HEK293 (cell line): ENCODE measurements at regions not wholly inside any gene's neighbourhood (a gene's known extent, or its start where the extent isn't known, plus 50 kb on each side); places are given as distances from the start of the nearest gene placed in this dataset.

Experiments
- HOXD13 ChIP-seq: sonication (generic); formaldehyde crosslinking; IDR thresholded peaks from 2 replicates; pipeline ENCODE4 v1.8.0; 2022; ENCODE audit warnings: missing genetic modification reagents, borderline replicate concordance
- PRDM6 ChIP-seq: fragments of 450-650 bp; formaldehyde crosslinking; IDR thresholded peaks from 2 replicates; pipeline ENCODE4 v1.5.1; 2017; ENCODE audit warnings: missing biosample characterization, missing genetic modification characterization
- ZBTB20 ChIP-seq: fragments of 450-650 bp; formaldehyde crosslinking; IDR thresholded peaks from 2 replicates; pipeline ENCODE4 v1.5.1; 2016; ENCODE audit warnings: missing biosample characterization, missing genetic modification characterization
- ZNF121 ChIP-seq: fragments of 450-650 bp; formaldehyde crosslinking; IDR thresholded peaks from 2 replicates; pipeline ENCODE4 v1.5.1; 2016; ENCODE audit warnings: missing biosample characterization, missing genetic modification characterization
- ZNF202 ChIP-seq: fragments of 450-650 bp; formaldehyde crosslinking; IDR thresholded peaks from 2 replicates; pipeline ENCODE4 v1.5.1; 2016; ENCODE audit warnings: missing biosample characterization, missing genetic modification characterization, borderline replicate concordance
- ZNF274 ChIP-seq, 2 experiments: fragments of 200-500 bp in 1 of 2; fragments of 450-650 bp in 1 of 2; sonication (Bioruptor generic) in 1 of 2; formaldehyde crosslinking in 1 of 2; IDR thresholded peaks; 2 replicates each; pipeline versions ENCODE4 v1.5.1 to v1.6.1; 2014 to 2016; ENCODE audit warnings: borderline replicate concordance in 1 of 2, inconsistent platforms in 1 of 2, low read length in 1 of 2, missing biosample characterization in 1 of 2, missing genetic modification characterization in 1 of 2
- ZNF555 ChIP-seq: fragments of 450-650 bp; formaldehyde crosslinking; conservative IDR thresholded peaks from 2 replicates; pipeline ENCODE4 v1.5.1; 2017; ENCODE audit warnings: missing biosample characterization, mild to moderate bottlenecking, missing genetic modification characterization, inconsistent platforms
- ZNF660 ChIP-seq: fragments of 450-650 bp; IDR thresholded peaks from 2 replicates; pipeline ENCODE4 v1.5.1; 2018; ENCODE audit warnings: missing biosample characterization, mild to moderate bottlenecking, missing genetic modification characterization
- TF ChIP-seq, protein P1 (sequence below): fragments of 450-650 bp; formaldehyde crosslinking; IDR thresholded peaks from 2 replicates; pipeline ENCODE4 v1.5.1; 2016; ENCODE audit warnings: missing biosample characterization, missing genetic modification characterization
- TF ChIP-seq, protein P2 (sequence below): fragments of 450-650 bp; formaldehyde crosslinking; IDR thresholded peaks from 2 replicates; pipeline ENCODE4 v1.5.1; 2016; ENCODE audit warnings: missing biosample characterization, missing genetic modification characterization, low read depth
- TF ChIP-seq, protein P3 (sequence below): fragments of 450-650 bp; formaldehyde crosslinking; IDR thresholded peaks from 2 replicates; pipeline ENCODE4 v1.5.1; 2016; ENCODE audit warnings: missing biosample characterization, missing genetic modification characterization

- no peak for TF ChIP-seq PRDM6 (tag by site-specific recombination)
- no peak for TF ChIP-seq ZNF660 (tag by site-specific recombination)
- TF ChIP-seq, protein P1, sequence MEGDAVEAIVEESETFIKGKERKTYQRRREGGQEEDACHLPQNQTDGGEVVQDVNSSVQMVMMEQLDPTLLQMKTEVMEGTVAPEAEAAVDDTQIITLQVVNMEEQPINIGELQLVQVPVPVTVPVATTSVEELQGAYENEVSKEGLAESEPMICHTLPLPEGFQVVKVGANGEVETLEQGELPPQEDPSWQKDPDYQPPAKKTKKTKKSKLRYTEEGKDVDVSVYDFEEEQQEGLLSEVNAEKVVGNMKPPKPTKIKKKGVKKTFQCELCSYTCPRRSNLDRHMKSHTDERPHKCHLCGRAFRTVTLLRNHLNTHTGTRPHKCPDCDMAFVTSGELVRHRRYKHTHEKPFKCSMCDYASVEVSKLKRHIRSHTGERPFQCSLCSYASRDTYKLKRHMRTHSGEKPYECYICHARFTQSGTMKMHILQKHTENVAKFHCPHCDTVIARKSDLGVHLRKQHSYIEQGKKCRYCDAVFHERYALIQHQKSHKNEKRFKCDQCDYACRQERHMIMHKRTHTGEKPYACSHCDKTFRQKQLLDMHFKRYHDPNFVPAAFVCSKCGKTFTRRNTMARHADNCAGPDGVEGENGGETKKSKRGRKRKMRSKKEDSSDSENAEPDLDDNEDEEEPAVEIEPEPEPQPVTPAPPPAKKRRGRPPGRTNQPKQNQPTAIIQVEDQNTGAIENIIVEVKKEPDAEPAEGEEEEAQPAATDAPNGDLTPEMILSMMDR (tag by site-specific recombination) = no peak
- TF ChIP-seq ZBTB20 (tag by site-specific recombination) = no peak
- TF ChIP-seq ZNF555 (tag by site-specific recombination) = no peak
- TF ChIP-seq ZNF274 (IDR thresholded peaks at IDR 0.05; ENCODE audit: low read length) = no peak
- TF ChIP-seq ZNF274 (tag by site-specific recombination; IDR thresholded peaks at IDR 0.05; ENCODE audit: borderline replicate concordance) = no peak
- TF ChIP-seq, protein P2, sequence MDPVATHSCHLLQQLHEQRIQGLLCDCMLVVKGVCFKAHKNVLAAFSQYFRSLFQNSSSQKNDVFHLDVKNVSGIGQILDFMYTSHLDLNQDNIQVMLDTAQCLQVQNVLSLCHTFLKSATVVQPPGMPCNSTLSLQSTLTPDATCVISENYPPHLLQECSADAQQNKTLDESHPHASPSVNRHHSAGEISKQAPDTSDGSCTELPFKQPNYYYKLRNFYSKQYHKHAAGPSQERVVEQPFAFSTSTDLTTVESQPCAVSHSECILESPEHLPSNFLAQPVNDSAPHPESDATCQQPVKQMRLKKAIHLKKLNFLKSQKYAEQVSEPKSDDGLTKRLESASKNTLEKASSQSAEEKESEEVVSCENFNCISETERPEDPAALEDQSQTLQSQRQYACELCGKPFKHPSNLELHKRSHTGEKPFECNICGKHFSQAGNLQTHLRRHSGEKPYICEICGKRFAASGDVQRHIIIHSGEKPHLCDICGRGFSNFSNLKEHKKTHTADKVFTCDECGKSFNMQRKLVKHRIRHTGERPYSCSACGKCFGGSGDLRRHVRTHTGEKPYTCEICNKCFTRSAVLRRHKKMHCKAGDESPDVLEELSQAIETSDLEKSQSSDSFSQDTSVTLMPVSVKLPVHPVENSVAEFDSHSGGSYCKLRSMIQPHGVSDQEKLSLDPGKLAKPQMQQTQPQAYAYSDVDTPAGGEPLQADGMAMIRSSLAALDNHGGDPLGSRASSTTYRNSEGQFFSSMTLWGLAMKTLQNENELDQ = no peak
- no peak for TF ChIP-seq ZNF121
- no peak for TF ChIP-seq ZNF202 (tag by site-specific recombination)
- TF ChIP-seq HOXD13 (CRISPR knock-in tag) = no peak
- TF ChIP-seq, protein P3, sequence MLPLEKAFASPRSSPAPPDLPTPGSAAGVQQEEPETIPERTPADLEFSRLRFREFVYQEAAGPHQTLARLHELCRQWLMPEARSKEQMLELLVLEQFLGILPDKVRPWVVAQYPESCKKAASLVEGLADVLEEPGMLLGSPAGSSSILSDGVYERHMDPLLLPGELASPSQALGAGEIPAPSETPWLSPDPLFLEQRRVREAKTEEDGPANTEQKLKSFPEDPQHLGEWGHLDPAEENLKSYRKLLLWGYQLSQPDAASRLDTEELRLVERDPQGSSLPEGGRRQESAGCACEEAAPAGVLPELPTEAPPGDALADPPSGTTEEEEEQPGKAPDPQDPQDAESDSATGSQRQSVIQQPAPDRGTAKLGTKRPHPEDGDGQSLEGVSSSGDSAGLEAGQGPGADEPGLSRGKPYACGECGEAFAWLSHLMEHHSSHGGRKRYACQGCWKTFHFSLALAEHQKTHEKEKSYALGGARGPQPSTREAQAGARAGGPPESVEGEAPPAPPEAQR (tag by site-specific recombination) = no peak
Observed at GRCh38 chr10:53005612-53006345, 233.2 kb upstream of the MBL2 start.
